Gastrocnemius medialis (tissue), 4 donors: ENCODE measurements at regions not wholly inside any gene's neighbourhood (a gene's known extent, or its start where the extent isn't known, plus 50 kb on each side); places are given as distances from the start of the nearest gene placed in this dataset.

ENCODE experiments used
- POLR2A ChIP-seq, 2 donors: fragments of 450-650 bp; IDR thresholded peaks; one replicate each; pipeline ENCODE4 v1.6.1; 2017; ENCODE audit warnings: antibody characterized with exemption in 2 of 2, mild to moderate bottlenecking in 2 of 2, moderate library complexity in 2 of 2
- TF ChIP-seq, protein P1 (sequence below), 5 experiments: fragments of 450-650 bp in 3 of 5; fragments of 200-600 bp in 2 of 5; sonication (generic) in 2 of 5; IDR thresholded peaks in 4 of 5; conservative IDR thresholded peaks in 1 of 5; 1 replicate in 4 of 5; 2 replicates in 1 of 5; pipeline ENCODE4 v1.5.1; 2016 to 2019; ENCODE audit warnings: antibody characterized with exemption in 5 of 5, mild to moderate bottlenecking in 3 of 5, moderate library complexity in 3 of 5

DNA sequence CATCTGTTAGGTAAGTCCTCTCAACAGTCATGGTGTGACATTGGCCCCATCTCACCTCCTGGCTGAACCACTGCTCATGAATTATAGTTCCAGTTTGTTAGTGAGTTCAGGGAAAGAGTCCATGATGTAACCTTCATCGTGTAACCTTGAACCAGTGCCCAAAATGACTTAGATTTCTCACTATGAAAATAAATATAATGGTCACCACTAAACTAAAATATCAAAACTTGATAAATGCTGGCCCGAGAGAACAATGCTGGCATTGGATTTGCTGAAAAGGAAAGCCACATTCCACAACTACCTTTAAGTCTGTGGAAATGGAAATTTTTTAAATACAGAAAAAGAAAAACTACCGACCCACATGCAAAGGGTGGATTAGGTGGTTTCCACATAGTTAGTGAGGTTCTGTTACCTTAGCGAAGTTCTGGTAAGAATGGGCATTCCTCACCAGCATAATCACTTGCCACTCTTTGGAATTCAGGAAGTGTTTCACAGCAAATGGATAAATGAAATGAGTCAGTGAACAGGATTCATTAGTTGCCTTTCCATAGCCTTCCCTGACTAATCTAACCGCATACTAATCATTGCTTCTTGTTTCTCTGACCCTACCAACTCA lies 133.9 kb upstream of the CTAGE1 start:
- TF ChIP-seq POLR2A (IDR thresholded peaks at IDR 0.05): no peak
- TF ChIP-seq, protein P1, sequence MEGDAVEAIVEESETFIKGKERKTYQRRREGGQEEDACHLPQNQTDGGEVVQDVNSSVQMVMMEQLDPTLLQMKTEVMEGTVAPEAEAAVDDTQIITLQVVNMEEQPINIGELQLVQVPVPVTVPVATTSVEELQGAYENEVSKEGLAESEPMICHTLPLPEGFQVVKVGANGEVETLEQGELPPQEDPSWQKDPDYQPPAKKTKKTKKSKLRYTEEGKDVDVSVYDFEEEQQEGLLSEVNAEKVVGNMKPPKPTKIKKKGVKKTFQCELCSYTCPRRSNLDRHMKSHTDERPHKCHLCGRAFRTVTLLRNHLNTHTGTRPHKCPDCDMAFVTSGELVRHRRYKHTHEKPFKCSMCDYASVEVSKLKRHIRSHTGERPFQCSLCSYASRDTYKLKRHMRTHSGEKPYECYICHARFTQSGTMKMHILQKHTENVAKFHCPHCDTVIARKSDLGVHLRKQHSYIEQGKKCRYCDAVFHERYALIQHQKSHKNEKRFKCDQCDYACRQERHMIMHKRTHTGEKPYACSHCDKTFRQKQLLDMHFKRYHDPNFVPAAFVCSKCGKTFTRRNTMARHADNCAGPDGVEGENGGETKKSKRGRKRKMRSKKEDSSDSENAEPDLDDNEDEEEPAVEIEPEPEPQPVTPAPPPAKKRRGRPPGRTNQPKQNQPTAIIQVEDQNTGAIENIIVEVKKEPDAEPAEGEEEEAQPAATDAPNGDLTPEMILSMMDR (IDR thresholded peaks at IDR 0.05 in 4 of 5, conservative IDR thresholded peaks at IDR 0.05 in 1 of 5): no peak
